ENCODE measurements at regions not wholly inside any gene's neighbourhood (a gene's known extent, or its start where the extent isn't known, plus 50 kb on each side); places are given as distances from the start of the nearest gene placed in this dataset.

- TF ChIP-seq, protein P1, sequence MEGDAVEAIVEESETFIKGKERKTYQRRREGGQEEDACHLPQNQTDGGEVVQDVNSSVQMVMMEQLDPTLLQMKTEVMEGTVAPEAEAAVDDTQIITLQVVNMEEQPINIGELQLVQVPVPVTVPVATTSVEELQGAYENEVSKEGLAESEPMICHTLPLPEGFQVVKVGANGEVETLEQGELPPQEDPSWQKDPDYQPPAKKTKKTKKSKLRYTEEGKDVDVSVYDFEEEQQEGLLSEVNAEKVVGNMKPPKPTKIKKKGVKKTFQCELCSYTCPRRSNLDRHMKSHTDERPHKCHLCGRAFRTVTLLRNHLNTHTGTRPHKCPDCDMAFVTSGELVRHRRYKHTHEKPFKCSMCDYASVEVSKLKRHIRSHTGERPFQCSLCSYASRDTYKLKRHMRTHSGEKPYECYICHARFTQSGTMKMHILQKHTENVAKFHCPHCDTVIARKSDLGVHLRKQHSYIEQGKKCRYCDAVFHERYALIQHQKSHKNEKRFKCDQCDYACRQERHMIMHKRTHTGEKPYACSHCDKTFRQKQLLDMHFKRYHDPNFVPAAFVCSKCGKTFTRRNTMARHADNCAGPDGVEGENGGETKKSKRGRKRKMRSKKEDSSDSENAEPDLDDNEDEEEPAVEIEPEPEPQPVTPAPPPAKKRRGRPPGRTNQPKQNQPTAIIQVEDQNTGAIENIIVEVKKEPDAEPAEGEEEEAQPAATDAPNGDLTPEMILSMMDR (conservative IDR thresholded peaks at IDR 0.05; ENCODE audit: low read depth, low read length) = peak; percentile 32
- H3K4me3 ChIP-seq (ENCODE audit: low read depth, low read length) = no peak overlapping the region
- no peak for DNase-seq (ENCODE audit: low read depth)
Measured at GRCh38 chr15:48025118-48025517, 95.7 kb upstream of the SLC24A5 start.

DNA sequence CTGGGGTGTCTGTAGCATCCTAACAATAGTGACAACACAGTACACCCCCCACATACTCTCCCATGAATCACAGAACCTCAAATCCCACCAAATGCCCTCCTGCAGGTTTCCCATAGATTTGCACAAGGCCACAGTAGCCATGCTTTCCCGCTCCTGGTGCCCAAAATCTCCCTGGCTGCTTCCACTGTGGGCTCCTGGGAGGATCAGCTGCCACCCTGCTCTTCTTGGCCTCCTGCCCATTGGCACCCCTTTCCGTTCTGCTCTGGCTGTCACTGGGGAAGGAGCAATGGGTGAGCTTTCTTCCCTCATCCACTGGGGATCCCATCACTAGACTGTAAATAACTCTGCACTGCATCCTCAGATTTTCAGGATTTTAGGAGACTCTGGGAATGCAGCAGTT, 92.1 kb upstream of the SLC24A5 start:
- TF ChIP-seq, protein P1 (conservative IDR thresholded peaks at IDR 0.05; ENCODE audit: low read depth, low read length) = no peak
- H3K4me3 ChIP-seq (ENCODE audit: low read depth, low read length) = no peak overlapping the region
- no peak for DNase-seq (ENCODE audit: low read depth)

DNA sequence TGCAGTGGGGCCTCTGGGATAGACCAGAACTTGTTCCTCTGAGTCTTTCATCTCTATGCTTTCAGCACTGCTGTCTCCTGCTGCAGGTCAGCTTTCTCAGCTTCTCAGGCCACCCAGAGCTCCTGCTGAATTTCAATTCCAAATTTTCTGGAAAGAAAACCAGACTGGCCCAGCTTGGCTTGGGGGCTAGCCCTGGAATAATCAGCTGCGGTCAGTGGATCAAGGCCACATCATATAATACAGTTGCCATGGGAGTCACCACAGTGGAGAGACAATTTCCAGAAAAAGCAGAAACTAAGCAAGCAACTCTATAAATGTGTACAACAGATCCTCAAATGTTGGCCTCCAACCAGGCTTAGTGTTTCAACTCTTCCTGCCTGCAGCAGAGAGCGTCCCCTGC, 91.1 kb upstream of the SLC24A5 start:
- DNase-seq (ENCODE audit: low read depth) = no peak
- TF ChIP-seq, protein P1 (conservative IDR thresholded peaks at IDR 0.05; ENCODE audit: low read depth, low read length) = no peak
- no peak overlapping the region for H3K4me3 ChIP-seq (ENCODE audit: low read depth, low read length)

GRCh38 chr15:48031466-48031865, 89.3 kb upstream of the SLC24A5 start:
- no peak overlapping the region for H3K4me3 ChIP-seq (ENCODE audit: low read depth, low read length)
- TF ChIP-seq, protein P1 (conservative IDR thresholded peaks at IDR 0.05; ENCODE audit: low read depth, low read length) = no peak
- DNase-seq (ENCODE audit: low read depth) = no peak

GRCh38 chr15:48031973-48032372, 88.8 kb upstream of the SLC24A5 start:
- no peak for DNase-seq (ENCODE audit: low read depth)
- no peak overlapping the region for H3K4me3 ChIP-seq (ENCODE audit: low read depth, low read length)
- TF ChIP-seq, protein P1 (conservative IDR thresholded peaks at IDR 0.05; ENCODE audit: low read depth, low read length) = no peak

GRCh38 chr15:48032911-48033310, 87.9 kb upstream of the SLC24A5 start:
- DNase-seq (ENCODE audit: low read depth) = no peak
- TF ChIP-seq, protein P1 (conservative IDR thresholded peaks at IDR 0.05; ENCODE audit: low read depth, low read length) = no peak
- no peak overlapping the region for H3K4me3 ChIP-seq (ENCODE audit: low read depth, low read length)

GRCh38 chr15:48038221-48038620, 82.6 kb upstream of the SLC24A5 start:
- TF ChIP-seq, protein P1 (conservative IDR thresholded peaks at IDR 0.05; ENCODE audit: low read depth, low read length) = no peak
- H3K4me3 ChIP-seq (ENCODE audit: low read depth, low read length) = no peak overlapping the region
- DNase-seq (ENCODE audit: low read depth) = no peak
